Stimulated activated CD8-positive, alpha-beta memory T cell treated with anti-CD3 and anti-CD28 coated beads, Interleukin-4, amount 100 ng/mL, for 24 hours (primary cell): ENCODE measurements at regions not wholly inside any gene's neighbourhood (a gene's known extent, or its start where the extent isn't known, plus 50 kb on each side); places are given as distances from the start of the nearest gene placed in this dataset.

Experiments used
- DNase-seq: peaks from one replicate; pipeline ENCODE4 v3.0.0-alpha.2; 2020; ENCODE audit warnings: low read depth

DNA sequence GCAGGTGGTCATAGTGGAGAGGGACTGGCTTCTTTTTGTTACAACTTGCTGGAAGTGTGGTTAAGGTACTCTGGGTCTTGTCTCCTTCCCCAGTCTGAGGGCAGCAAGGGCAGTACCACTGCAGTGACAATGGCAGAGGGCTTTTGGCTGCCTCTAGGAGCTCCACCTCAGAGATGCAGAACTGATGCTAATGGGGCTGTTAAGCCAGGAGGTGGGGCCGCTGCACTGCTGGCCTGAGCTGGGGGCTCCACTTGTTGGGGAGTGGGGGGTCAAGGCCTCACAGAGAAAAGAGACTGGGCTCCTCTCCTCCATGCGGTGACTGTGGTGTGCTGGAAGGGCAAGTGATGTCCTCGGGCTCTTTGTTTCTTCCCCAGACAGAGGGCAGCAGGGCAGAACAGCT lies 135.7 kb downstream of the DSEL start:
- DNase-seq = no peak

DNA sequence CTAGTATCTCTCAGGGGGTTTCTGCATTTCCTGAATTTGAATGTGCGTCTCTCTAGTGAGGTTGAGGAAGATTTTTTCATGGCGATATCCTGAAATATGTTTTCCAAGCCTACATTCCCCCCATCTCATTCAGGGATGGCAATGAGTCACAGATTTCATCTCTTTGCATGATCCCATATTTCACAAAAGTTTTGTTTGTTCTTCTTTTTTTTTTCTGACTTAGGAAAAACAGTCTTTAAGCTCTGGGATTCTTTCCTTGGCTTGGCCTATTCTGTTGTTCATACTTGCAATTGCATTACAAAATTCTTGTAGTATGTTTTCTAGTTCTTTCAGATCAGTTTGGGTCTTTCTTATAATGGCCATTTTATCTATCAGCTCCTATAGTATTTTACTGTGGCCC lies 136.5 kb downstream of the DSEL start:
- DNase-seq = no peak

DNA sequence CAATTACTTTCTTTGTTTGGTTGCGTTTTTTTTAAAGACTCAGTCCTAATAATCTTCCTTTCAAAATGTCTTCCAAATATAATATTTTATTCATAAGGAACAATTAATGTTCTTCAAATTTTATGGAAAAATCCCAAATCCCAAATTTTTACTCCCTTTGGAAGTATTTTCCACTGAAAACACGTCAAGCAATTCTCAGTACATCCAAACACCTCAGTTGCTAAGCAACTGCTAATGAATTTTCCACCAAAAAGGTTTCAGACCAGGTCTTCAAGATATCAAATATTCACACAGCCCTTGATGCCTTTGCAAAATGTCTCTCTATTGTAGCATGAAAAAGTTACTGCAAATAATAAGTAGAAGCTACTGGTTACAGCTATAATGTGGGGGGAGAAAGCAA lies 140.1 kb downstream of the DSEL start:
- DNase-seq = no peak

DNA sequence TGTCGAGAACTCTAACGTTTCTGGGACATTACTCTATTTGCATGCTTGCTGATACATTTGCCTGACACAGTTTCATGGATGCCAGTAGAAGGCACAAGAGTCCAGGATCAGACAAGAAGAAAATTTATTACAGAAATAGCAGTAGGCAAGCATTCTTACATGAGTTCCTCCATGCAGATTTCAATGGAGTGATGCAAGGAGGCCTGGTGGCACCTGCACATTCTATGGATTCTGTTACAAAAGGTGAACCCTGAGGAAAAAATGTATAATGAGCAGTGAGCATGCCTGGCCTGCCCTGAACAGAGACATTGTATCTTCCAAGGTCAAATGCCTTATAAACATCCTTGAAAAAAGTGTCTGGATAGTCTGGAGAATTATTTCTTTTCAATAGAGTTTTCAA lies 142.9 kb downstream of the DSEL start:
- no peak for DNase-seq

DNA sequence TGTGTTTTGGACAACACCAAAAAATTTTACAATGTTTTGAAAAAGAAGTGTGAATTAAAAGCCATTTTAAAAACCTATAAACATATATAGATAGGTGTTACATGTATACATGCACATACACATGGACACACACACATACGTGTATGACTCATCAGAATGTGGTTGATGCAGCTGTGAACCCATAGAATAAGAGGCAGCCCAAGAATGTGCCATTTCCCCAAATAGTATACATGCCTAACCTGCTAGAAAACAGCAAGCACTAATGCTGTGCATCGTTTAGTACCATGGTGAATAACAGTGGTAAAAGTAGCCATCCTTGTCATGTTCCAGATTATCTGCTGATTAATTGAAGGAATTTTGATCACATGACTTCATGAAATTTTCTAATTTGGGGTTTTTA lies 149.0 kb downstream of the DSEL start:
- no peak for DNase-seq

DNA sequence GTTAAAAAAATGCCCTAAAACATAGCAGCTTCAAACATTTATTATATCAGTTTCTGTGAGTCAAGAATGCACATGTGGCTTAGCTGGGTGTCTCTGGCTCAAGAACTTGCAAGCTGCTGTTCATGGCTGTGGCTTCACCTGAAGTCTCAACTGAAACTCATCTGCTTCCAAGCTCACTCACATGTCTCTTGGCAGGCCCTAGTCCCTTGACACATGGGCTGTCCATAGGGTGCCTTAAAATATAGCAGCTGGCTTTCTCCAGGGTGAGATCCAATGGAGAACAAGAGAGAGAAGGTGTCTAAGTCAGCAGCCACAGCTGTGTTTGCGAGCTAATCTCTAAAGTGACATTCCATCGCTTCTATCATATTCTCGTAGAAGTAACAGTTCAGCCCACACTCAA lies 152.8 kb downstream of the DSEL start:
- DNase-seq = no peak

DNA sequence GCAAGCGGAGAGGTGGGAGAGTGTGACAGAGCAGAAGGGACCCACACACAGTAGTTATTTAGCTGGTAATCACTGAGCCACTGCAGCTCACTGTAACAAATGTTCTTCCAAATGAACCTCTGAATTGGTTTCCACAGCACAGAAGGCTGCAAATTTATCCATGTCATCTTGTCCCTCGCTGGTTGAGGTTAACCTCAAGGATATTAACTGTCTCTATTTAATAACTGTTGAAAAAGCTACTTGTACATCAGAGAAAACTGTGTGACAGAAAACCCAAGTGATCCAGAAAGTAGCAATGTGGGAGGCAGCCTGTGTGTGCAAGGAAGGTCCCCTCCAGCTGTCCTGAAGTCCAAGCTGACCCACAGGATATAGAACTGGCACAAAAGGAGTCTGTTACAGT lies 153.6 kb downstream of the DSEL start:
- DNase-seq = no peak

DNA sequence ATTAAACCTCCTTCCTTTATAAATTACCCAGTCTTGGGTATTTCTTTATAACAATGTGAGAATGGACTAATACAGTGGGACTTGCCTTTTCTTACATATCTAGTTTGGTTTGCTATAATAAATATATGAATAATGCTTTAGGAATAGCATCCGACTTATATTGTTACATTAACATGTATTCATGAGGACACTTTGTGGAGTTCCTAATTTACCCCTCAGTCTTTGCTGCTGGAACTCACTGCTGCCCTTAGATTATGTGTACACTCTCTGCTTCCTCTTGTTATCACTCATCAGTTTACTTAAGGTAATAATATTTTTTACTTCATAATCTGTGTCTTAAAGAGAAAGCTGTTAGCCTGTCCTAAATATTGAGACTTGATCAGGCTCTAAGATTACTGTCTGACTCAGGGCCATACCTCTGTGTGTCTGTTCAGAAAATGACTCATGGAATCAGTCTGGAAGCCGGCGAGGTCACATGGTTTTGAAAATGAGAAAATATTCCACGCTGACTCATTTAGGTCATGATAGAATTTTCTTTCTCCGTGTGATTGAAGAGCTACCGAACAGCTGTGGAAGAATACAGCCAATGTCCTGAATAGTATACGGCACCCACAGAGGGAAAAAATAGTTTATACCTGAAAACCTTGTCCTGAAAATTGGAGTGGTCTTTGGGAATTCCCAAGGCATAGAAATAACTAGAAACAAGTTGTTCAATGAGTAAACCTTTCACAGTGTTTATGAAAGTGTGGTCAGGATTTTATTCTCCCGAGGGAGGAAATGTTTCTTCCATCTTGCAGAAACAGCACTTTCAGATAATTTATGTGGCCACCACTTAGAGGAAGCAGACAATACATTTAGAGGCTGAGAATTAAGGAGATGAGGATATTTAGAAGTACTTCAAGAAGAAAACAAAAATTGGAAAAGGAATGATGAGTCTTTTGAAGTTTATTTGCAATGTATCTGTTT lies 156.4 kb downstream of the DSEL start:
- DNase-seq = peak; percentile 22

DNA sequence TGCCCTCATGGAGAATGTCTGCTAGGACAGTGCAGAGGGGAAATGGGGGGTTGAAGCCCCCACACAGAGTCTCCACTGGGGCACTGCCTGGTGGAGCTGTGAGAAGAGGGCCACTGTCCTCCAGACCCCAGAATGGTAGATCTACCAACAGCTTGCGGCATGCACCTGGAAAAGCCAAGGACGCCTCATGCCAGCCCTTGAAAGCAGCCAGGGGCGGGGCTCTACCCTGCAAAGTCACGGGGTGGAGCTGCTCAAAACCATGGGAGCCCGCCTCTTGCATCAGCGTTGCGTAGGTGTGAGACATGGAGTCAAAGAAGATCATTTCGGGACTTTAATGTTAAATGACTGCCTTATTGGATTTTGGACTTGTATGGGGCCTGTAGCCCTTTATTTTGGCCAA lies 157.6 kb downstream of the DSEL start:
- no peak for DNase-seq

DNA sequence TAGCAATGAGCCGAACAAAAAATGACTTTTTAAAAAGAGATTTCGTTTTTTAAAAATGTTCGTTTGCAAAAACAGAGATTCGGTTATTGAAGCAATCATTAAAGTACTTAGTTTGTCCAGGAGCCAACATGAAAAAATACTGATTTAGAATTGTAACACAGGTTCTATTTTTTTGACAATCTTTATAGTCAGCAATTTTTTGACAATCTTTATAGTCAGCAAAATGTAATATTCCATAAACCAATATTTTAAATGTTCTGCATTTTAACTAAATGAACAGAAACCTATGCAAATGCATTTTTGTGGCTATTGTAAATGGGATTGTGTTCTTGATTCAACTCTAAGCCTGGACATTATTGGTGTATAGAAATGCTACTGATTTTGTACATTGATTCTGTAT lies 161.8 kb downstream of the DSEL start:
- no peak for DNase-seq

DNA sequence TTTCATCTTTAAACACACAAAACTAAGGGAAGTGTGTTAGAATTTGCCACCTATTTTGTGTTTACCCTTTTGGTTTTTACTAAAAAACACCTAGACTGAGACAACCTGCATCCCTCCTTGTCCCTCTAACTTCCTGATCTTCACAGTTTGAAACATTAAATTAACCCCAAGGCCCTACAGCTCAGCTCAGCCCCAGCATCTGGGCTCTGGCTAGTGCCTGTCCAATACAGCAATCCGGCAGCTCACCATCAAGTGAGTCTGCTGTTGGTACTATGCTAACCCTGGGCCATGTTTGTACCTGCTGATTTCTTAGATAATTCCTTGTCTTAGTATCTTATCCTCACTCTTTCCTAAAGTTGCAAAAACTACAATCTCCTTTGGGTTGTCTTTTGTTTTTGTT lies 162.4 kb downstream of the DSEL start:
- no peak for DNase-seq

DNA sequence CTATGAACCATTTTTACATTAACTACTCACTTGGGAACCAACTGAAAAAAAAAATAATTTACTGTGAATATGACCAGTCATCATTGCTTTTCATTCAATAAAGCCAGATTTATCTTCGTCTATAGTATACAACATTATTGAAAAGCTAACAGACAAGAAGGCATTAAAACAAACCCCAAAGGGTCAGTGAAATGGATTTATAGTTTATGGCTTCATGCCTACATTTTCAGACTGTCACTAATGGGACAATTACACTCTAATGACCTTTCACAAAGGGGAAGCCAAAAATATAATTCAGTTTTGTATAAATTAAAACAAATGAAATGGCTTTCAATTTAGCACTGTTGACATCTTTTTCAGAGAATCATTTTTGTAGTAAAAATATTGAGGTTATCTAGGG lies 169.1 kb downstream of the DSEL start:
- no peak for DNase-seq

DNA sequence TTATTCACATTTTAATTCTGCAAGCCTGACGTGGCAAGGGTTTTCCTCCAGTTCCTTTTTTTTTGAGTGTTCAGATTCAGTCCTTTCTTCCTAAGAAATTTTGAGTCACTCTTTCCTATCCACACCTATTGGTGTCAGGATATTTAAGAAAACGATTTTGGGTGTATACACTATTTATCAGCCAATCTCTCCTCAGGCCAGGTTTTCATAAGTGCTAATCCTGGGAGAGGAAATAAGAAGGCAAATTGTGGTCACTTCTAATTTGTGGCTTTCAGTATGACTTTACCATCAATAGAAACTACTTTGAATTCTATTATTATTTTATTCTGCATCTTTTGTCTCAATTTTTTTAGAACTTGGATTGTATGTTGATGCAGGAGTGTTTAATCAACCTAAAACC lies 174.4 kb downstream of the DSEL start:
- no peak for DNase-seq

DNA sequence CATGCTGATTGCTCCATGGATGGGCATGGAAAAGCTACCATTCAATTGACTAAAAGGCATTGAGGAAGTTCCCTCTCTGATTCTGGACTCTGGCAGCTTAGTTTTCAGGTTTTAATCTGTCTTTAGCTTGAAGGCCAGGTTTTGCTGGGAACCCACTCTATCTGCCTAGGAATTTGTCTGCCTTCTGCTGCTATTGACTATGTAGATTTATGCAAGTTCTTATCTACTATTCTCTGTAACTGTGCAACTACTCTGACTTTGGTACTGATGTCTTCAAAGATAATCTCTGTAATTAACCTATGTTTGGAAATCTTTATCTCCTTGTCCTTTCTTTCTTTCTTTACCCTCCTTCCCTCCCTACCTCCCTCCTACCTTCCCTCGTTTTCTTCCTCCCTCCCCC lies 178.8 kb downstream of the DSEL start:
- DNase-seq = no peak

DNA sequence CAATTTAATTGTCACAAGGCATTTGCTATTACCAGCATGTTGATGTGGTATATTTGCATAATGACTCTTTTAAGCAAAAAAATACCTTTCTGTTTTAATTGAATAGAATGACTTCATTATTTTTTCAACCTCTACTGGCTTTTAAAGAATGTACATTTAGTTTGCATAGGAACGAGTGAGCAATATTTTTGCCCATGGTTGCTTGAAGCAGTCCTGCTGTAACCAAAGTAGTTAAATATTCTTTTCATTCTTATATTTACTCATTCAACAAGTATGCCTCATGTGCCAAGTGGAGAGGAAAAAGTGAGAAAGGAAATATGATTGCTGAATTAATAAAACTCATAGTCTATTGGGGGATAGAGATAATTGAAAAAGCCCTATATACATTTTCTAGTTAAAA lies 184.7 kb downstream of the DSEL start:
- DNase-seq = no peak

DNA sequence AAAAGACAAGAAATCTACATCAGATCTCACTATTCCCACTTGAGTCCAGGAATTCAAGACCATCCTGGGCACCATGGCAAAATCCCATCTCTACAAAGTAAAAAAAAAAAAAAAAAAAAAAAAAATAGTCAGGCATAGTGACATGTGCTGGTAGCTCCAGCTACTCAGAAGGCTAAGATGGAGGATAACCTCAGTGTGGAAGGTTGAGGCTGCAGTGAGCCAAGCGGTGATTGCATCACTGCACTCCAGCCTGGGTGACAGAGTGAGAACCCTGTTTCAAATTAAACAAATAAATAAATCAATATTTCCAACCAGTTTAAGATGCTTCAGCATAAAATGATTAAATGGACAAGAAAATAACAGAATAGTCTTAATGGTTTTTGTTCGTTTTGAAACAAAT lies 197.4 kb downstream of the DSEL start:
- no peak for DNase-seq

DNA sequence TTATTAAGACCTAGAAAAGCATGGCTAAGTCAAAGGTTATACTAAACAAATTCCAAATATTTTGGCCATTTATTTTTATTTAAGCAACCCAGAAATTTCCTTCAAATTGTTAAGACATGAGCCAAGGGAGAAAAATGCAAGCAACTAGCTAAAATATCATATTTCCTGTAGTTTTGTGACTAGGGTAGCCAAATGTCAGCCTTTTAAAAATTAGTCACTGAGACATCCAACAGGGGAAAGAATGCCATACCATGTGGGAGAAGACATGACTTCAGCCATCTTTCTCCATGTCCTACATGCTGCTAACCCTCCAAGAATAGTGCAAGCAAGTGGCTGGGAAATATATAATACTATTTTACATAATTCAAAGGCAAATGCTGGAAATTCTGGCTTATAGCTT lies 197.9 kb downstream of the DSEL start:
- DNase-seq = no peak

DNA sequence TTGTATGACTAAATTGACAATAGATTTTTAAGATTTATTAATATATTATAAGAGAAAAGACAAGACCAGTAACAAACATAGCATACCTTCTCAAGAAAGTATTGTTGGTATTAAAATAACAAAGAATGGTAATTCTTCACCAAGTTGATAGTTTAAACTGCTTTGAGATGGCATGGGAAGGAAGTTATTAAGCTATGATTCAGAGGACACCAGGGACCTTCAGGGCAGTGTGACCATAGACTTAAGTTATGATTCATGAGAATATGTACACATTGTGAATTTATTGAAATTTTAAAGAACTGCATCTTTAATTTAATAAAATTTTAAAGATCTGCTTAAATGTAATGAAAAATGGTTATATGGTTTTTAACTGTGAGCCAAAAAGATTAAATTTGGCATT lies 205.7 kb downstream of the DSEL start:
- no peak for DNase-seq

DNA sequence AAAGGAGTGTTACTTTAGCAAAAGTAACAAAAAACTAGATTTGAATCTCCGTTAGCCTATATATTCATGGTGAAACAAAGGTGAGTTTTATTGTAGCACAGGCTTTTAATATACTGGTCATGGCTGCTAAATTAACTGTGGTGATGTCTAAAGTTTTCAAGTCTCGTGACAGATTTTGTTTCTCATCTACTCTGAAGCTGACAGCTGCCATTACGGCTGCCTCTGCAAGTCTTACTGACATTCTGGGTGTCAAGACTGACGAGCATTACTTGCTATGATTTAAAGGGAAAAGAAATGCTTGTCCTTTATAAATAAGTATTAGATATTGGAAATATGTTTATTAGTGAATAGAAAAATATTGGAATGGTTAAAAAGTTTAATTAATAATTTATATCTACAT lies 207.7 kb downstream of the DSEL start:
- DNase-seq = no peak

DNA sequence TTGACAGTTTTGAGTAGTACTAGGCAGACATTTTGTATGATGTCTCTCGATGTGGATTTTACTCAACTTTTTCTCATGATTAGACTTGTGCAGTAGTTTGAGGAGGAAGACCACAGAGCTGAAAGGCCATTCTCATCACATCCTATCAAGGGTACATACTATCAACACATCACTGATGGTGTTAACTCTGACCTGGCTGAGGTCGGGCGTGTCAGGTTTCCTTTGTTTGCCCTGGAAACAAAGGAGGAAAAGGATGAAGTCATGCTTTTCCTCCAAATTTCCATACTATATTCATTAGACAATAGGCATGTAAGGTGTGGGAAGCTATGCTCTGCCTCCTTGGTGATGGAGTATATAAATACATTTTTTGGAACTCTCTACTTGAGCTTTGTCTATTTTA lies 211.1 kb downstream of the DSEL start:
- no peak for DNase-seq

DNA sequence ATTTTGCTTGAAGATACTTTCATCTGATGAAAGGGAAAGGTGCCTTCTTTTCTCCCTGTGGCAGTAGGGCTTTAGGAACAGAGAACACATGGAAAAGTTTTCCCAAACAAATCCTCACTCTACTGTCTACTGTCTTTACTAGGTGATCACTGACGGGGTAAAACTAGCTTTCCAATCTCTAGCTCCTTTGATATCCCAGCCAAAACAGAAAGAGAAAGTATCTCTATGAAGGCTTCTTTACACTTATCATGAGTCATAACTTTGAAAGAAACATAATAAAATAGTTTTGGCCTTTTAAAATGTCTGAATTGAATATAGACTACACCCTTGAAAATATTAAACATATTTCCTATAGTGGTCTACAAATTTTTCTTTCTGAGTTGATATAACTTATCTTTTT lies 214.5 kb downstream of the DSEL start:
- DNase-seq = no peak

DNA sequence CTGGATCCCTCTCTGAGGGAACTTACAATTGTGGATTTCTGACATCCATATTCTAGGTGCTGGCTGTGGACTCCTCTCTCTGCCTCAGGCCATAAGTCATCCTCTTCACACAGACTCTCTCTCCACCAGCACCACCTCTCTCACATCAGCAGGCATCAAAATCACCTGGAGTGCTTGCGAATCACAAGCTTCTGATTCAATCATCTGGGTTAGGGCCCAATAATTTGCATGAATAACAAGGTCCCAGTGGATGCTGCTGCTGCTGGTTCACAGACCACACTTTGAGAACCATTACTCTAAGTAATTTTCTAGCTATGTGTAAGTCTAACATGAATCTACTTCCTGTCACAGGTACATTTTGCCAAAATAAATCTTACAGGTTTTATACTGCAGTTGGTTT lies 214.9 kb downstream of the DSEL start:
- DNase-seq = no peak

DNA sequence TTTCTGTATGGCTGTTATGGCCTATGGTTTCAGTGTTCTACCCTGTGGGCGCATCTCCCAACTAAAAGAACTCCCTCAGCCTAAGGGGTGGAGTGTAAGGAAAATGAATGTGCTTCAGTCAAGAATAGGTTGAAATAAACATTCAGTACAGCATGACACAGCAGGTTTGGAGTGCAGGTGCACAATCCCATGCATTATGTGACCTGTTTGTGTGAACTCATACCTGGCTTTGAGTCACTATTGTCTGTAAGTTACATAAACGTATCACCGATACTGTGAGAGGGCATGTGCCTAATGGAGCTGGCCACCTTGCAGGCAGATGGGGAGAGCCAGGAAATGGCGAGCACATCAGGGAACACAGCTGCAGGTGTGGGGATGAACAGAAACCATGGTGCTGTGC lies 216.0 kb downstream of the DSEL start:
- DNase-seq = no peak

DNA sequence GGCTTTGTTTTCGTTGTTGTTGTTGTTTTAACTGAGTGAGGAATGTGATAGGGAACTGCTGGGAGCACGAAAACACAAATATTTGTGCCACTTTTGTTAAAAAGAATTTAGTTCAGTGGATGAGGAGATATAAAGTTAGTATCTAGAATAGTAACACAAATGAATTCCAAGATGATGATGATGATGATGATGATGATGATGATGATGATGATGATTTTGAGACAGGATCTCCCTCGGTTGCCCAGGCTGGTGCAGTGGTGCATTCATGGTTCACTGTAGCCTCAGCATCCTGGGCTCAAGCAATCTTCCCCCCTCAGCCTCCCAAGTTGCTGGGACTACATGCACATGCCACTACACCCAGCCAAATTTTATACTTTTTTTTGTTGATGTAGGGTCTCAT lies 223.7 kb downstream of the DSEL start:
- DNase-seq = no peak
